ENCODE measurements at regions not wholly inside any gene's neighbourhood (a gene's known extent, or its start where the extent isn't known, plus 50 kb on each side); places are given as distances from the start of the nearest gene placed in this dataset.

GRCh38 chr5:61878471-61878870, 427.5 kb upstream of the KIF2A start:
- H3K79me2 ChIP-seq (ENCODE audit: insufficient read depth, low read length): no peaks in the 10 kb centered on the region
- no peaks in the 10 kb centered on the region for H3K27me3 ChIP-seq (ENCODE audit: insufficient read depth, low read length, poor library complexity)
- H3K36me3 ChIP-seq (ENCODE audit: insufficient read depth, low read length): no peaks in the 10 kb centered on the region
- no peaks in the 10 kb centered on the region for H3K4me1 ChIP-seq (ENCODE audit: insufficient read depth, low read length)
- no peak overlapping the region for H3K4me2 ChIP-seq (ENCODE audit: insufficient read depth, low read length)
- no peak overlapping the region for H3K4me3 ChIP-seq (ENCODE audit: low read depth in 1 of 2, low read length in 2 of 2)
- H4K20me1 ChIP-seq (ENCODE audit: insufficient read depth, low read length): no peaks in the 10 kb centered on the region
- ATAC-seq (ENCODE audit: insufficient read depth, low read depth) (no peak), DNase-seq (no peak)
- TF ChIP-seq CTCF (IDR thresholded peaks at IDR 0.05; ENCODE audit: borderline replicate concordance, extremely low read depth, low read length, poor library complexity, severe bottlenecking) (no peak), EZH2 (IDR thresholded peaks at IDR 0.05; ENCODE audit: borderline replicate concordance, low read depth, low read length, severe bottlenecking) (no peak)
- H3K27ac ChIP-seq (ENCODE audit: low read length): no peak overlapping the region
- no peak overlapping the region for H2AFZ ChIP-seq (ENCODE audit: low read depth, low read length)
- no peaks in the 10 kb centered on the region for H3K9me3 ChIP-seq (ENCODE audit: insufficient read depth, low read length, severe bottlenecking)
- no peak overlapping the region for H3K9ac ChIP-seq (ENCODE audit: low read depth, low read length)

- no peak overlapping the region for H3K4me3 ChIP-seq (ENCODE audit: low read depth in 1 of 2, low read length in 2 of 2)
- DNase-seq: no peak
- no peaks in the 10 kb centered on the region for H3K27me3 ChIP-seq (ENCODE audit: insufficient read depth, low read length, poor library complexity)
- H3K4me2 ChIP-seq (ENCODE audit: insufficient read depth, low read length): no peak overlapping the region
- H3K9me3 ChIP-seq (ENCODE audit: insufficient read depth, low read length, severe bottlenecking): no peaks in the 10 kb centered on the region
- no peaks in the 10 kb centered on the region for H3K79me2 ChIP-seq (ENCODE audit: insufficient read depth, low read length)
- no peak overlapping the region for H2AFZ ChIP-seq (ENCODE audit: low read depth, low read length)
- H3K36me3 ChIP-seq (ENCODE audit: insufficient read depth, low read length): no peaks in the 10 kb centered on the region
- H3K9ac ChIP-seq (ENCODE audit: low read depth, low read length): no peak overlapping the region
- H3K27ac ChIP-seq (ENCODE audit: low read length): no peak overlapping the region
- TF ChIP-seq CTCF (IDR thresholded peaks at IDR 0.05; ENCODE audit: borderline replicate concordance, extremely low read depth, low read length, poor library complexity, severe bottlenecking): no peak
- TF ChIP-seq EZH2 (IDR thresholded peaks at IDR 0.05; ENCODE audit: borderline replicate concordance, low read depth, low read length, severe bottlenecking): no peak
- ATAC-seq (ENCODE audit: insufficient read depth, low read depth): no peak
- no peaks in the 10 kb centered on the region for H4K20me1 ChIP-seq (ENCODE audit: insufficient read depth, low read length)
- no peaks in the 10 kb centered on the region for H3K4me1 ChIP-seq (ENCODE audit: insufficient read depth, low read length)
Observed at GRCh38 chr5:61881821-61882487, 424.1 kb upstream of the KIF2A start.

- ATAC-seq (ENCODE audit: insufficient read depth, low read depth) (no peak), DNase-seq (no peak)
- no peaks in the 10 kb centered on the region for H3K9me3 ChIP-seq (ENCODE audit: insufficient read depth, low read length, severe bottlenecking)
- TF ChIP-seq CTCF (IDR thresholded peaks at IDR 0.05; ENCODE audit: borderline replicate concordance, extremely low read depth, low read length, poor library complexity, severe bottlenecking) (no peak), EZH2 (IDR thresholded peaks at IDR 0.05; ENCODE audit: borderline replicate concordance, low read depth, low read length, severe bottlenecking) (no peak)
- H4K20me1 ChIP-seq (ENCODE audit: insufficient read depth, low read length): no peaks in the 10 kb centered on the region
- H3K4me2 ChIP-seq (ENCODE audit: insufficient read depth, low read length): no peak overlapping the region
- no peaks in the 10 kb centered on the region for H3K36me3 ChIP-seq (ENCODE audit: insufficient read depth, low read length)
- H3K9ac ChIP-seq (ENCODE audit: low read depth, low read length): no peak overlapping the region
- H2AFZ ChIP-seq (ENCODE audit: low read depth, low read length): no peak overlapping the region
- H3K4me3 ChIP-seq (ENCODE audit: low read depth in 1 of 2, low read length in 2 of 2): no peak overlapping the region
- H3K27me3 ChIP-seq (ENCODE audit: insufficient read depth, low read length, poor library complexity): no peaks in the 10 kb centered on the region
- no peaks in the 10 kb centered on the region for H3K4me1 ChIP-seq (ENCODE audit: insufficient read depth, low read length)
- no peaks in the 10 kb centered on the region for H3K79me2 ChIP-seq (ENCODE audit: insufficient read depth, low read length)
- H3K27ac ChIP-seq (ENCODE audit: low read length): no peak overlapping the region
Observed at GRCh38 chr5:61882901-61883500, 423.0 kb upstream of the KIF2A start.
